GM18498 (cell line): ENCODE measurements at regions not wholly inside any gene's neighbourhood (a gene's known extent, or its start where the extent isn't known, plus 50 kb on each side); places are given as distances from the start of the nearest gene placed in this dataset.

ENCODE experiments used
- ATAC-seq: cut with Tn5 transposase; IDR thresholded peaks from one replicate; pipeline ENCODE4 v1.9.1; 2021; ENCODE audit warnings: mild to moderate bottlenecking, moderate library complexity; ENCODE audit not compliant: unreplicated experiment

GRCh38 chr2:64823794-64824193, 165.4 kb upstream of the SLC1A4 start:
- ATAC-seq = no peak

- ATAC-seq = no peak
Measured at GRCh38 chr2:64825831-64826491, 163.2 kb upstream of the SLC1A4 start.

GRCh38 chr2:64826703-64827102, 162.5 kb upstream of the SLC1A4 start:
- no peak for ATAC-seq

GRCh38 chr2:64828261-64828660, 160.9 kb upstream of the SLC1A4 start:
- ATAC-seq = no peak

- no peak for ATAC-seq
Measured at GRCh38 chr2:64829525-64829924, 159.7 kb upstream of the SLC1A4 start.

GRCh38 chr2:64831134-64831976, 157.8 kb upstream of the SLC1A4 start:
- peak; percentile 82 for ATAC-seq

DNA sequence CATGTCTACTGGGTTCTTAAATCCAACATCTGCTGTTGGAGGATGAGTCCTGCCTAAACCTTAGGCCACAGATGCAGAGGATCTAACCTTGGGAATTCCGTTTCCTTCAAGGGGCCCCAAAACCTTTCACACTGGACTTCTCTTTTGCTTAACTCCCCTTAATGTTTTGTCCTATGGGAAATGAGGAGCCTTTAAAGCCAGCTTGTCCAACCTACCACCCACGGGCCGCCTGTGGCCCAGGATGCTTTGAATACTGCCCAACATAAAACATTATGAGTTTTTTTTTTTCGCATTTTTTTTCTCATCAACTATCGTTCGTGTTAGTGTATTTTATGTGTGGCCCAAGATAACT, 157.2 kb upstream of the SLC1A4 start:
- ATAC-seq = peak; percentile 6

- no peak for ATAC-seq
Measured at GRCh38 chr2:64832936-64833335, 156.3 kb upstream of the SLC1A4 start.

DNA sequence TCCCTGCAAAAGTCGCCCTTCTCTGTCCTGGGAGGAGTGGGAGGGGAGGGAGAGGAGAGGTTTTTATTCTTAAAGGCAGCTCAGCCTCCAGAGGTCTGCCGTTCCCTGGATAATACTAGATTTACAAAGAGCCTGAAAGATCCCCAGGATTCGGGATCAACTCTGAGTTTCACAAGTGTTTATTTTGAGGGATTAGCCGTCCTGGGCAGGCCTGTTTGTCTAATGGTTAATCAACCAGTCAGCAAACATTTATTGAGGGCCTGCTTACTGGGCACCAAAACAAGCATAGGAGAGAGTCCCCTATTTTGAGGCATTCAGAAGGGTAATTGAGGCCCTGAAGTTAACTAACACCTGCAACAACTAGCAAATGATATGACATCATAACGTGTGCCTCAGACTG, 152.6 kb upstream of the SLC1A4 start:
- ATAC-seq = no peak

DNA sequence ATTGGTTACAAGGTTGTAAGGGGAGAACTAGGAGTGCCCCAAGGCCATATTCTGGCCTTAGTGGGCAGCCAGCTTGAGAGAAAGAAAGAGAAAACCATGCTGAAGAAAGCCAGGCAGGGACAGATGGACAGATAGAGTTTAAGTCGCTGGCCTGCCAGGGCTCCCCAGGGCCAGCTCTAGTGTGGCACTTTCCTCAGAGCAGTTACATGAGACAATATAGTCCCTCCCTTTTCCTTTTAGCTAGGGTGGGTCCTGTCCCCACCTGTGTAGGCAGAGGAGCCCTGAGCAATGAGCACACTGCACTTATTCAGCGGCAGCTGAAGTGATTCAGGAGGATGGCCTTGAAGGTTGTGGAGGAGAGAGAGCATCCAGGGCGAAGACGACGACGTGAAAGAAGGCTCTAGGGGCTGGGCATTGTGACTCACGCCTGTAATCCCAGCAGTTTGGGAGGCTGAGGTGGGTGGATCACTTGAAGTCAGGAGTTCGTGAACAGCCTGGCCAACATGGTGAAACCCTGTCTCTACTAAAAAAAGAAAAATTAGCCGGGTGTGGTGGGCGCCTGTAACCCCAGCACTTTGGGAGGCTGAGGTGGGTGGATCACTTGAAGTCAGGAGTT, 152.0 kb upstream of the SLC1A4 start:
- ATAC-seq = no peak

DNA sequence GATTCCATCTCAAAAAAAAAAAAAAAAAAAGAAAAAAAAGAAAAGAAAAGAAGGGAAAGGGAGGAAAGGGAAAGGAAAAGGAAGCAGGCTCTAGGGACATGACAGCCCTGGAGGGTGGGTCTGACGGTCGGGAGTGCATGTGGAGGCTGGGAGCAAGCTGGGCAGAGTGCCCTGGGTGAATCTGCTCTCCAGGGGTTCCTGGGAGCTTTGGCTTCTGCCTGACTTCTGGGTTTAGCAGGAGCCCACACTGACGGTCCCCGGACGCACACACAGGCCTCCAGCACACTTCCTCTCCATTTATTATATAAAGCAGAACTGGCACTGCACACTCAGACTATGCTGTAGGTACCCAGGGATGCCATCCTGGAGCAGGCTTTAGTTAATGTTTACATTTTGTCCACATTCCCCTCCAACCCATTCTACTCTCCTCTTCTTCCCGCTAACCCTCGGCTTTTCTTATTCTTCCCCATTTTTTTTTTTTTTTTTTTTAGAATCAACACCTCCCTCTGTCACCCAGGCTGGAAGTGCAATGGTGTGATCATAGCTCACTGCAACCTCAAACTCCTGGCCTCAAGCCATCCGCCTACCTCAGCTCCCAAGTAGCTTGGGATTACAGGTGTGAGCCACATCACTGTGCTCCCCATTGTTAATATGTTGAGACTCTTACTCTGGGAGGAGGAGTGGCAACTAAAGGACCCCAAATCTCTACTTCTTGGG, 151.1 kb upstream of the SLC1A4 start:
- no peak for ATAC-seq

DNA sequence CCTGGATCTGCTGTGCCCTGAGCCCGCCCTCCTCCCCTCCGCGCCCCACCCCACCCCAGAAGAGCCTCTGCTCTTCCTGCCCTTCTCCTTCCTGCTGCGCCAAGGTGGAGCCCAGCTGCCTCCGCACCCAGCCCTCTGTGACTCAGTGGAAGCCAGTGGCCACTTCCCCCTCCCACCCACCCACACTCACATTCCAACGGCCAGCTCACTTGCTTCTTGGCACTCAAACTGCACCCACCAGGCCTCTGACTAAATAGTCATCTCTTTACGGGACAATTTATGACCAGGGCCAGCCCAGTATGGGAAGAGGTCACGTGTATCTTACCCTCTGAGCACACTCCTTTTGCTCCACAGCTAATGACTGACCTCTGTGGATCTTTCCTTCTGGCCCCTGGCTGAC, 150.4 kb upstream of the SLC1A4 start:
- ATAC-seq = no peak

- ATAC-seq = peak; percentile 88
Measured at GRCh38 chr2:64839844-64840243, 149.4 kb upstream of the SLC1A4 start.

DNA sequence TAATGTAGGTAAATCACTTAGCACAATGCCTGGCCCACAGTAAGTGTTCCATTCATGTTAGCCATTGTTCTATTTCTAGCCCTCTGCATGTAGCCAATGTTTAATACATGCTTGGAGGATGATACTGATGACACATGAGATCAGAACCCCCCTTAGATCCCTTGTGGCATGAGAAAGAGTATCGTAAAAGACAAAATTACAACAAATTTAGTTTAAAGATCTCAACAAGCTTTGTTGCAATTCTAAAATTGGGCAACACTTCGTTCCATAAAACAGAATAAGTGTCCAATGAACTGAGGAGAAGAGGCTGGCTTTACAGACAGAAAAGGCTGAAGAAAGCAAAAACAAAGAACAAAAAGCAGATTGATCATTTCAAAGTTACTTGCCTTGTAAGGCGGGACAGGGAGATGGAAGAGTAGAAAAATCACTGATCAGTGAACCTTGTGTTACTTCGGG, 148.7 kb upstream of the SLC1A4 start:
- ATAC-seq = peak; percentile 10

- no peak for ATAC-seq
Measured at GRCh38 chr2:64841461-64841860, 147.7 kb upstream of the SLC1A4 start.

GRCh38 chr2:64842030-64842429, 147.2 kb upstream of the SLC1A4 start:
- no peak for ATAC-seq

DNA sequence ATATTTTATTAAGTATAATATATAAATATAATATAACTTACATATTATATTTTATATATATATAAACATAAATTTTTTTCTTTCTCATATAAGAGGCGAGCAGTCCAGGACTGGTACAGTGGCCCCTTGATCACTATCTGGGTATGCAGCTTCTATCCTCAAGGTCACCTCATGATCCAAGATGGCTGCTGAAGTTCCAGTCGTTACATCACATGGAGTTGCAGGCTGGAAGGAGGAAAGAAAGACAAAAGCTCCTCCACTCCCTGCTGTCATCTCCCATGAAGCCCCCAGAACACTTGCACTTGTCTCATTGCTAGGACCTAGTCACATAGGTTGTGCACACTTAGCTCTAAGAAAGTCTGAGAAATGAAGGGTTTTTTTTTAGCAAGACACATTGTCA, 145.1 kb upstream of the SLC1A4 start:
- no peak for ATAC-seq

- ATAC-seq = no peak
Measured at GRCh38 chr2:64845273-64845905, 143.8 kb upstream of the SLC1A4 start.

DNA sequence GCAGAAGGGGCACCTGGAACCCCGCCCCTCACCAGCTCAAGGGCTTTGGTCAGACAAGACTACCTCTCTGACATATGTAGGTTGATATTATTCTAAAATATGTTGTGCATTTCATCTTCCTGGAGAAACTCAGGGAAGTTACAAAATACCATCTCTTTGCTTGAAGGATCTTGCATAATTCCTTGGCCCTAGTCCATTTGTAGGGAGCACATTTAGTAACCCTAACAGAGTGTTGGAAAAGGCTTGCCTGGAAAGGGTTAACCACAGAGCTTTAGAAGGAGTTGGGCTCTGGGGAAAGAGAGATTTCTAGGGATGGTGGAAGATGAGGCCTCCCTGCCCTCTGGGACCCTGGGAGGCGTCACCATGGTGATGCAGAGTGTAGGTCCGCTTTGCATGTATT, 143.0 kb upstream of the SLC1A4 start:
- ATAC-seq = no peak

DNA sequence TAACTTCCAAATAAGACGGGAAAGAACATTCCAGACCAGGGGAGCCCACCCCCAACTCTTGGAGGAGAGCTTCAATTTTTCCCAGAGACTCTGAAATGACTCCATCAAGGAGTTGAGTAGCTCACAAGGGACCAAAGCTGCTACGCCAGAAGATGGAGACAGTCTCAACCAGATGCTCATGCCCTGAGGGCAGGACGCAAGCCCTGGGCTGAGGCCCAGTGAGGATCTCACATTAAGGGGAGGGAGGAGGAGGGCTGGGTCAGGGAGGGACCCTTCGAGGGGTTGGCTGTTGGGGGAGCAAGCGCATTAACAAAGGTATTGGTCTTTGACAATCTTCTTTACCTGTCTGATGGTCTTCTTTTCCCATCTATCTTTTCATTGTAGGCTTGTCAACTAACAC, 141.3 kb upstream of the SLC1A4 start:
- no peak for ATAC-seq

- ATAC-seq = no peak
Measured at GRCh38 chr2:64848363-64848762, 140.8 kb upstream of the SLC1A4 start.
